ENCODE measurements at regions not wholly inside any gene's neighbourhood (a gene's known extent, or its start where the extent isn't known, plus 50 kb on each side); places are given as distances from the start of the nearest gene placed in this dataset.
A peak's percentile ranks its signal among the peaks of the same experiment; 100 is the strongest.
"Not testable (repeated sequence)": the region's sequence is repeated elsewhere in the genome, so short reads cannot be mapped to it uniquely, and the experiment has no call there.

GRCh38 chr6:22349051-22349450 lies 52.2 kb upstream of the PRL start:
- no peak for DNase-seq

GRCh38 chr6:22349528-22349927 lies 52.7 kb upstream of the PRL start:
- DNase-seq, result no peak

- DNase-seq, result no peak
These were observed 53.3 kb upstream of the PRL start for GRCh38 chr6:22350109-22350508.

- DNase-seq, result no peak
These were observed 56.3 kb upstream of the PRL start for GRCh38 chr6:22353101-22353500.

GRCh38 chr6:22356362-22356940 lies 59.6 kb upstream of the PRL start:
- no peak for DNase-seq

GRCh38 chr6:22357724-22358189 lies 60.9 kb upstream of the PRL start:
- DNase-seq, result no peak

- DNase-seq, result no peak
These were observed 64.7 kb upstream of the PRL start for GRCh38 chr6:22361576-22361975.

GRCh38 chr6:22362361-22362760 lies 65.5 kb upstream of the PRL start:
- DNase-seq, result no peak

GRCh38 chr6:22363166-22363713 lies 66.4 kb upstream of the PRL start:
- DNase-seq, result no peak

- no peak for DNase-seq
These were observed 66.9 kb upstream of the PRL start for GRCh38 chr6:22363714-22364239.

- DNase-seq, result peak; percentile 74
These were observed 67.5 kb upstream of the PRL start for GRCh38 chr6:22364306-22364705.

- DNase-seq, result peak; percentile 44
These were observed 69.4 kb upstream of the PRL start for GRCh38 chr6:22366214-22366613.

- DNase-seq, result peak; percentile 63
These were observed 70.5 kb upstream of the PRL start for GRCh38 chr6:22367346-22367745.

- DNase-seq, result no peak
These were observed 72.0 kb upstream of the PRL start for GRCh38 chr6:22368794-22369193.

GRCh38 chr6:22372922-22373321 lies 76.1 kb upstream of the PRL start:
- DNase-seq, result no peak

- not testable (repeated sequence) for DNase-seq
These were observed 78.1 kb upstream of the PRL start for GRCh38 chr6:22374950-22375349.

GRCh38 chr6:22376293-22376692 lies 79.5 kb upstream of the PRL start:
- not testable (repeated sequence) for DNase-seq

GRCh38 chr6:22378536-22378935 lies 81.7 kb upstream of the PRL start:
- DNase-seq, result not testable (repeated sequence)

GRCh38 chr6:22380236-22380635 lies 83.4 kb upstream of the PRL start:
- DNase-seq, result no peak

- DNase-seq, result no peak
These were observed 85.2 kb upstream of the PRL start for GRCh38 chr6:22381845-22382544.

GRCh38 chr6:22383016-22383415 lies 86.2 kb upstream of the PRL start:
- DNase-seq, result no peak

- DNase-seq, result peak; percentile 71
These were observed 95.9 kb upstream of the PRL start for GRCh38 chr6:22392711-22393110.

- no peak for DNase-seq
These were observed 97.9 kb upstream of the PRL start for GRCh38 chr6:22394691-22395090.

- peak; percentile 28 for DNase-seq
These were observed 102.9 kb upstream of the PRL start for GRCh38 chr6:22399693-22400092.

Measured in fibroblast of skin of right biceps (primary cell).